C4-2B (cell line): ENCODE measurements at regions not wholly inside any gene's neighbourhood (a gene's known extent, or its start where the extent isn't known, plus 50 kb on each side); places are given as distances from the start of the nearest gene placed in this dataset.

Experiments
- ZFX ChIP-seq: fragments of 450-650 bp; IDR thresholded peaks from 2 replicates; pipeline ENCODE4 v1.6.1; 2017
- TF ChIP-seq, protein P1 (sequence below): fragments of 450-650 bp; conservative IDR thresholded peaks from 2 replicates; pipeline ENCODE4 v1.5.1; 2017; ENCODE audit warnings: mild to moderate bottlenecking

DNA sequence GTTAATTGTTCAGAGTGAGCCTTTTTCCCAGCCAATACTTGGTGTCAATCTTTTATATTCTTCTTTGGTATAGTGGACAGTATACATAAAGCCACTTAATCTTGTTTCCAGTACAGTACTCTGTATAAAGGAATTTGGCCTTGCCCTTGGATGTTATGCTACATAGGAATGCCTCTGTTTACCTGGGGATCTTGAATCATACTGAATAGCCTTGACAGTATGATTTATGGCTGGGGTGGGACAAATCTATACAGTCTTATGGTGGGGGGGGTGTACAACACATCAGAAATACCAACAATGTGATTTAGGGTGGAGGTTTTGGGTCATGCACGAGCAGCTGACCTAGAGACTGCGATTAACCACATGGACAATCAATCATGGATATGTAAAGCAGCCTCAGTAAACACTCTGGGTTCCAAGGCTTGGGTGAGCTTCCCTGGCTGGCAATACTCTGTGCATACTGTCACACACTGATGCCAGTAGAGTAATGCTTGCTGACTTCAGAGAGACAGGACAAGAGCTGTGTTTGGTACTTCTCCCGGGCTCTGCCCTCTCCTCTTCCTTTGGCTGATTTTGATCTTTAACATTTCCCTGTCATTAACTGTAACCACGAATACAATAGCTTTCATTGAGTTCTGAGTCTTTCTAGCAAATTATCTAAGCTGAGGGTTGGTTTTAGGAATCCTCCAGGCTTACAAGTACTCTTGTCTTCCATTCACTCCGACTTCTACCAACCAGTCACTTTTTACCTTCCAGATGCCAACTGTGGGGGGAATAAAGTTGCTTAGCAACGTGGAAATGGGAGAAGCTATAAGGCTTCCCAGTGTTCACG is 84.6 kb downstream of the IARS1 start:
- TF ChIP-seq, protein P1, sequence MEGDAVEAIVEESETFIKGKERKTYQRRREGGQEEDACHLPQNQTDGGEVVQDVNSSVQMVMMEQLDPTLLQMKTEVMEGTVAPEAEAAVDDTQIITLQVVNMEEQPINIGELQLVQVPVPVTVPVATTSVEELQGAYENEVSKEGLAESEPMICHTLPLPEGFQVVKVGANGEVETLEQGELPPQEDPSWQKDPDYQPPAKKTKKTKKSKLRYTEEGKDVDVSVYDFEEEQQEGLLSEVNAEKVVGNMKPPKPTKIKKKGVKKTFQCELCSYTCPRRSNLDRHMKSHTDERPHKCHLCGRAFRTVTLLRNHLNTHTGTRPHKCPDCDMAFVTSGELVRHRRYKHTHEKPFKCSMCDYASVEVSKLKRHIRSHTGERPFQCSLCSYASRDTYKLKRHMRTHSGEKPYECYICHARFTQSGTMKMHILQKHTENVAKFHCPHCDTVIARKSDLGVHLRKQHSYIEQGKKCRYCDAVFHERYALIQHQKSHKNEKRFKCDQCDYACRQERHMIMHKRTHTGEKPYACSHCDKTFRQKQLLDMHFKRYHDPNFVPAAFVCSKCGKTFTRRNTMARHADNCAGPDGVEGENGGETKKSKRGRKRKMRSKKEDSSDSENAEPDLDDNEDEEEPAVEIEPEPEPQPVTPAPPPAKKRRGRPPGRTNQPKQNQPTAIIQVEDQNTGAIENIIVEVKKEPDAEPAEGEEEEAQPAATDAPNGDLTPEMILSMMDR: no peak
- TF ChIP-seq ZFX: no peak
